Keratinocyte (primary cell): ENCODE measurements at regions not wholly inside any gene's neighbourhood (a gene's known extent, or its start where the extent isn't known, plus 50 kb on each side); places are given as distances from the start of the nearest gene placed in this dataset.

Source experiments
- DNase-seq: peaks from one replicate; pipeline ENCODE4 v3.0.0-alpha.2; 2011; ENCODE audit warnings: low read depth, missing footprints, low spot score
- FAIRE-seq: peaks from 2 replicates; lab custom pipeline; 2011; peaks lifted over from hg19 to GRCh38; lab: Jason Lieb, UNC
- H2AFZ ChIP-seq: 2 replicates; pipeline ENCODE4 v1.6.0; 2012; ENCODE audit warnings: low read length, control low read depth, inconsistent platforms; ENCODE audit not compliant: control insufficient read depth
- H3K27ac ChIP-seq: 2 replicates; pipeline ENCODE4 v1.5.1; 2011; ENCODE audit warnings: low read length; ENCODE audit not compliant: control insufficient read depth, insufficient read depth
- H3K27me3 ChIP-seq: 3 replicates; pipeline ENCODE4 v1.6.0; 2011; ENCODE audit warnings: low read length; ENCODE audit not compliant: control insufficient read depth, insufficient read depth; ENCODE audit errors: extremely low read depth
- H3K36me3 ChIP-seq, 2 experiments: 2 replicates in 1 of 2; 3 replicates in 1 of 2; pipeline ENCODE4 v1.5.1; 2011; ENCODE audit warnings: low read length in 2 of 2, mild to moderate bottlenecking in 1 of 2; ENCODE audit not compliant: control insufficient read depth in 2 of 2, insufficient read depth in 2 of 2; ENCODE audit errors: extremely low read depth in 1 of 2
- H3K4me1 ChIP-seq: 3 replicates; pipeline ENCODE4 v1.5.1; 2011; ENCODE audit warnings: low read length; ENCODE audit not compliant: control insufficient read depth, insufficient read depth; ENCODE audit errors: extremely low read depth
- H3K4me2 ChIP-seq: 3 replicates; pipeline ENCODE4 v1.6.0; 2011; ENCODE audit warnings: low read depth, low read length; ENCODE audit not compliant: control insufficient read depth, insufficient read depth; ENCODE audit errors: extremely low read depth
- H3K4me3 ChIP-seq, 3 experiments: fragments of 200-600 bp in 1 of 3; sonication (generic) in 1 of 3; 2 replicates in 2 of 3; 3 replicates in 1 of 3; pipeline ENCODE4 v1.5.1; 2011 to 2016; ENCODE audit warnings: low read length in 3 of 3, mild to moderate bottlenecking in 3 of 3, control low read depth in 2 of 3, inconsistent platforms in 1 of 3, low read depth in 1 of 3, mixed read lengths in 1 of 3, mixed run types in 1 of 3, moderate library complexity in 1 of 3; ENCODE audit not compliant: control insufficient read depth in 2 of 3, insufficient read depth in 2 of 3; ENCODE audit errors: extremely low read depth in 1 of 3
- H3K79me2 ChIP-seq: 2 replicates; pipeline ENCODE4 v1.6.0; 2012; ENCODE audit warnings: low read length; ENCODE audit not compliant: control insufficient read depth, insufficient read depth
- H3K9ac ChIP-seq: 3 replicates; pipeline ENCODE4 v1.6.0; 2011; ENCODE audit warnings: low read length; ENCODE audit not compliant: control insufficient read depth, insufficient read depth; ENCODE audit errors: extremely low read depth
- H3K9me1 ChIP-seq: 3 replicates; pipeline ENCODE4 v1.6.0; 2011; ENCODE audit warnings: low read length; ENCODE audit not compliant: control insufficient read depth, insufficient read depth; ENCODE audit errors: extremely low read depth
- H3K9me3 ChIP-seq: 2 replicates; pipeline ENCODE4 v1.5.1; 2012; ENCODE audit warnings: low read depth, low read length; ENCODE audit not compliant: control insufficient read depth
- H4K20me1 ChIP-seq: 3 replicates; pipeline ENCODE4 v1.6.0; 2011; ENCODE audit warnings: low read length; ENCODE audit not compliant: control insufficient read depth, insufficient read depth; ENCODE audit errors: extremely low read depth
- CTCF ChIP-seq, 3 experiments: IDR thresholded peaks in 1 of 3; conservative IDR thresholded peaks in 1 of 3; optimal IDR thresholded peaks in 1 of 3; 2 replicates in 2 of 3; 3 replicates in 1 of 3; pipeline versions ENCODE3 to v1.5.1; 2011; ENCODE audit warnings: low read length in 3 of 3, mild to moderate bottlenecking in 3 of 3, moderate library complexity in 2 of 3, control low read depth in 1 of 3, inconsistent platforms in 1 of 3; ENCODE audit not compliant: insufficient read depth in 2 of 3; ENCODE audit errors: extremely low read depth in 1 of 3
- EZH2 ChIP-seq: IDR thresholded peaks from one replicate; pipeline ENCODE4 v1.6.1; 2012; ENCODE audit warnings: inconsistent platforms, mild to moderate bottlenecking, low read length, moderate library complexity
- dilution Hi-C: fragments of 300-500 bp; cut with MboI; formaldehyde crosslinking; loops from one replicate; pipeline ENCODE4 v1.7.0; 2020; ENCODE audit warnings: low sequenced_read_pairs; ENCODE audit not compliant: extremely low pct_ligation_motif_present

GRCh38 chr3:66593978-66594377 is 93.2 kb upstream of the LRIG1 start:
- dilution Hi-C loops: no loop called here
- FAIRE-seq (no peak), DNase-seq (peak; percentile 21)
- Histone ChIP-seq H3K9me1 (no peaks in the 10 kb centered on the region), H3K9ac (no peak overlapping the region), H3K4me3 (no peak overlapping the region), H3K79me2 (no peaks in the 10 kb centered on the region), H3K4me2 (peak overlapping the region; percentile 3), H3K27ac (no peak overlapping the region), H3K36me3 (no peaks in the 10 kb centered on the region), H3K27me3 (no peaks in the 10 kb centered on the region), H4K20me1 (no peaks in the 10 kb centered on the region), H3K4me1 (peaks cover 5% of the 10 kb centered on the region), H2AFZ (no peak overlapping the region), H3K9me3 (no peaks in the 10 kb centered on the region)
- TF ChIP-seq CTCF (optimal IDR thresholded peaks at IDR 0.05 in 1 of 3, IDR thresholded peaks at IDR 0.05 in 1 of 3, conservative IDR thresholded peaks at IDR 0.05 in 1 of 3; ENCODE audit: extremely low read depth in 1 of 3, insufficient read depth in 2 of 3, low read length in 3 of 3) (no peak), EZH2 (no peak)

GRCh38 chr3:66597308-66597863 is 96.6 kb upstream of the LRIG1 start:
- Histone ChIP-seq H3K36me3 (no peaks in the 10 kb centered on the region), H3K27me3 (no peaks in the 10 kb centered on the region), H3K9me1 (no peaks in the 10 kb centered on the region), H3K27ac (no peak overlapping the region), H3K79me2 (no peaks in the 10 kb centered on the region), H3K4me1 (peaks cover 8% of the 10 kb centered on the region), H3K9ac (no peak overlapping the region), H3K4me2 (no peak overlapping the region), H4K20me1 (no peaks in the 10 kb centered on the region), H3K4me3 (no peak overlapping the region), H2AFZ (no peak overlapping the region), H3K9me3 (no peaks in the 10 kb centered on the region)
- no peak for FAIRE-seq
- dilution Hi-C loops: no loop called here
- no peak for DNase-seq
- TF ChIP-seq CTCF (optimal IDR thresholded peaks at IDR 0.05 in 1 of 3, IDR thresholded peaks at IDR 0.05 in 1 of 3, conservative IDR thresholded peaks at IDR 0.05 in 1 of 3; ENCODE audit: extremely low read depth in 1 of 3, insufficient read depth in 2 of 3, low read length in 3 of 3): no peak
- TF ChIP-seq EZH2: no peak
